Caco-2 (cell line): ENCODE measurements at regions not wholly inside any gene's neighbourhood (a gene's known extent, or its start where the extent isn't known, plus 50 kb on each side); places are given as distances from the start of the nearest gene placed in this dataset.

Experiments used
- BruUV-seq: library from RNA; stranded (reverse); fragments of 400-500 nt; replicated peaks from 2 replicates; lab custom pipeline; 2021; lab: Mats Ljungman, UMichigan
- CTCF ChIA-PET: fragments of 300-600 bp; sonication (Branson Sonifier 250); formaldehyde crosslinking; loops from one replicate; lab custom pipeline; 2022; ENCODE audit warnings: antibody characterized with exemption; lab: Charles Lee
- POLR2A ChIA-PET: fragments of 300-600 bp; sonication (Branson Sonifier 250); formaldehyde crosslinking; loops from one replicate; lab custom pipeline; 2022; ENCODE audit warnings: antibody characterized with exemption; lab: Charles Lee
- DNase-seq, 2 experiments: peaks; one replicate each; pipeline versions ENCODE4 v3.0.0 to v3.0.0-alpha.2; 2020 to 2022
- H3K27me3 ChIP-seq: replicated peaks from 2 replicates; pipeline ENCODE4 v1.6.0; 2011; ENCODE audit warnings: low read length; ENCODE audit not compliant: control insufficient read depth, insufficient read depth
- H3K36me3 ChIP-seq: 2 replicates; pipeline ENCODE4 v1.5.1; 2011; ENCODE audit warnings: low read length; ENCODE audit not compliant: control insufficient read depth, insufficient read depth
- H3K4me1 ChIP-seq: fragments of 250-450 bp; sonication (Bioruptor Pico); 2 replicates; pipeline ENCODE4 v1.5.1; 2020; ENCODE audit warnings: mild to moderate bottlenecking
- H3K4me3 ChIP-seq: 2 replicates; pipeline ENCODE4 v1.5.1; 2011; ENCODE audit warnings: low read depth, mild to moderate bottlenecking, control low read depth, low read length
- H3K9me3 ChIP-seq: fragments of 250-450 bp; sonication (Bioruptor Pico); 2 replicates; pipeline ENCODE4 v1.5.1; 2020; ENCODE audit warnings: mild to moderate bottlenecking, moderate library complexity
- H3K27ac Mint-ChIP-seq: one replicate; pipeline ENCODE4 v1.8.0; 2022; ENCODE audit warnings: mixed read lengths; ENCODE audit not compliant: unreplicated experiment
- H3K27me3 Mint-ChIP-seq: one replicate; pipeline ENCODE4 v1.8.0; 2022; ENCODE audit warnings: mixed read lengths; ENCODE audit not compliant: insufficient read depth, unreplicated experiment
- H3K36me3 Mint-ChIP-seq: one replicate; pipeline ENCODE4 v1.8.0; 2022; ENCODE audit warnings: mild to moderate bottlenecking, mixed read lengths; ENCODE audit not compliant: insufficient read depth, unreplicated experiment
- H3K4me1 Mint-ChIP-seq: one replicate; pipeline ENCODE4 v1.8.0; 2022; ENCODE audit warnings: low read depth, mixed read lengths; ENCODE audit not compliant: unreplicated experiment
- H3K4me3 Mint-ChIP-seq: one replicate; pipeline ENCODE4 v1.8.0; 2022; ENCODE audit warnings: mild to moderate bottlenecking, moderate library complexity, mixed read lengths; ENCODE audit not compliant: unreplicated experiment
- H3K9me3 Mint-ChIP-seq: one replicate; pipeline ENCODE4 v1.8.0; 2022; ENCODE audit warnings: mixed read lengths; ENCODE audit not compliant: unreplicated experiment
- CTCF ChIP-seq, 2 experiments: fragments of 200-600 bp in 1 of 2; IDR thresholded peaks; 1 replicate in 1 of 2; 2 replicates in 1 of 2; pipeline versions ENCODE4 v1.5.1 to v1.8.0; 2011 to 2022; ENCODE audit warnings: antibody characterized with exemption in 1 of 2, control low read depth in 1 of 2, inconsistent platforms in 1 of 2, low read depth in 1 of 2, low read length in 1 of 2, mild to moderate bottlenecking in 1 of 2, moderate library complexity in 1 of 2; ENCODE audit not compliant: insufficient read depth in 1 of 2, severe bottlenecking in 1 of 2, unreplicated experiment in 1 of 2
- intact Hi-C: fragments of 100-400 bp; cut with micrococcal nuclease; formaldehyde crosslinking; loops from one replicate; pipeline ENCODE4 v1.10.0; 2022; ENCODE audit not compliant: unreplicated experiment

- peaks cover 7% of the 10 kb centered on the region for H3K4me1 ChIP-seq
- Mint-ChIP-seq H3K27ac (no peak overlapping the region), H3K4me3 (no peak overlapping the region), H3K27me3 (no peaks in the 10 kb centered on the region), H3K36me3 (no peaks in the 10 kb centered on the region), H3K9me3 (no peaks in the 10 kb centered on the region), H3K4me1 (peaks cover 7% of the 10 kb centered on the region)
- ChIA-PET CTCF (no interaction called here), POLR2A (no interaction called here)
- H3K27me3 ChIP-seq = no peaks in the 10 kb centered on the region
- H3K9me3 ChIP-seq = no peaks in the 10 kb centered on the region
- BruUV-seq = no TSS peak
- no peak for DNase-seq
- H3K36me3 ChIP-seq = no peaks in the 10 kb centered on the region
- H3K4me3 ChIP-seq = no peak overlapping the region
- intact Hi-C loops = no loop called here
- TF ChIP-seq CTCF (IDR thresholded peaks at IDR 0.05; ENCODE audit: insufficient read depth in 1 of 2, low read depth in 1 of 2, low read length in 1 of 2, severe bottlenecking in 1 of 2, unreplicated experiment in 1 of 2) = no peak
Measured at GRCh38 chr13:63944911-63945310, 2529.3 kb upstream of the PCDH20 start.

- intact Hi-C loops = no loop called here
- no peaks in the 10 kb centered on the region for H3K36me3 ChIP-seq
- no peaks in the 10 kb centered on the region for H3K27me3 ChIP-seq
- H3K4me3 ChIP-seq = no peak overlapping the region
- H3K27me3 Mint-ChIP-seq = no peaks in the 10 kb centered on the region
- peaks cover 4% of the 10 kb centered on the region for H3K4me1 Mint-ChIP-seq
- no peak for DNase-seq
- no peak overlapping the region for H3K4me3 Mint-ChIP-seq
- no TSS peak for BruUV-seq
- H3K27ac Mint-ChIP-seq = no peak overlapping the region
- peaks cover 4% of the 10 kb centered on the region; the same call in 1 of the 2 replicates for H3K4me1 ChIP-seq
- POLR2A ChIA-PET = no interaction called here
- no peaks in the 10 kb centered on the region for H3K36me3 Mint-ChIP-seq
- no peaks in the 10 kb centered on the region for H3K9me3 ChIP-seq
- CTCF ChIA-PET = no interaction called here
- H3K9me3 Mint-ChIP-seq = no peaks in the 10 kb centered on the region
- TF ChIP-seq CTCF (IDR thresholded peaks at IDR 0.05; ENCODE audit: insufficient read depth in 1 of 2, low read depth in 1 of 2, low read length in 1 of 2, severe bottlenecking in 1 of 2, unreplicated experiment in 1 of 2) = no peak
Measured at GRCh38 chr13:63942372-63942771, 2526.7 kb upstream of the PCDH20 start.

GRCh38 chr13:63938851-63939250, 2523.2 kb upstream of the PCDH20 start:
- Mint-ChIP-seq H3K4me1 (no peaks in the 10 kb centered on the region), H3K9me3 (no peaks in the 10 kb centered on the region), H3K4me3 (no peak overlapping the region), H3K27me3 (no peaks in the 10 kb centered on the region), H3K36me3 (no peaks in the 10 kb centered on the region), H3K27ac (no peak overlapping the region)
- Histone ChIP-seq H3K4me1 (no peaks in the 10 kb centered on the region), H3K4me3 (no peak overlapping the region), H3K27me3 (no peaks in the 10 kb centered on the region), H3K9me3 (0 out of 2 replicates have a peak, but pooled peaks cover 4% of the 10 kb centered on the region), H3K36me3 (no peaks in the 10 kb centered on the region)
- DNase-seq = no peak
- ChIA-PET POLR2A (no interaction called here), CTCF (no interaction called here)
- intact Hi-C loops = no loop called here
- no peak for TF ChIP-seq CTCF (IDR thresholded peaks at IDR 0.05; ENCODE audit: insufficient read depth in 1 of 2, low read depth in 1 of 2, low read length in 1 of 2, severe bottlenecking in 1 of 2, unreplicated experiment in 1 of 2)
- BruUV-seq = no TSS peak
